SK-N-SH (cell line): ENCODE measurements at regions not wholly inside any gene's neighbourhood (a gene's known extent, or its start where the extent isn't known, plus 50 kb on each side); places are given as distances from the start of the nearest gene placed in this dataset.

Experiments
- CTCF ChIP-seq: fragments of 200-600 bp; sonication (generic); IDR thresholded peaks from 2 replicates; pipeline ENCODE4 v1.6.1; 2017; ENCODE audit warnings: antibody characterized with exemption, mild to moderate bottlenecking, moderate library complexity
- GABPA ChIP-seq: IDR thresholded peaks from 2 replicates; pipeline ENCODE4 v1.4.0; 2012; ENCODE audit warnings: low read depth, mild to moderate bottlenecking
- NRF1 ChIP-seq: IDR thresholded peaks from 2 replicates; pipeline ENCODE4 v1.6.1; 2012; ENCODE audit warnings: low read depth, mild to moderate bottlenecking, low read length
- POLR2AphosphoS5 ChIP-seq: IDR thresholded peaks from 2 replicates; pipeline ENCODE4 v1.6.1; 2012; ENCODE audit warnings: low read depth, low read length
- TCF12 ChIP-seq: IDR thresholded peaks from 2 replicates; pipeline ENCODE4 v1.4.0; 2012
- TEAD4 ChIP-seq: IDR thresholded peaks from 2 replicates; pipeline ENCODE4 v1.4.0; 2012; ENCODE audit warnings: mild to moderate bottlenecking, borderline replicate concordance; ENCODE audit not compliant: insufficient read depth
- USF2 ChIP-seq: fragments of 150-350 bp; IDR thresholded peaks from 2 replicates; pipeline ENCODE4 v1.6.1; 2017; ENCODE audit warnings: antibody characterized with exemption, low read length, low read depth, borderline replicate concordance
- ZBTB33 ChIP-seq: IDR thresholded peaks from 2 replicates; pipeline ENCODE4 v1.4.0; 2012; ENCODE audit warnings: low read depth, borderline replicate concordance

- TF ChIP-seq CTCF, result no peak
- TF ChIP-seq POLR2AphosphoS5, result no peak
- no peak for TF ChIP-seq USF2
- no peak for TF ChIP-seq TCF12
- no peak for TF ChIP-seq TEAD4
- TF ChIP-seq ZBTB33, result no peak
- TF ChIP-seq NRF1, result no peak
- TF ChIP-seq GABPA, result no peak
Observed at GRCh38 chr4:100070868-100071267, 119.4 kb downstream of the DDIT4L start.
